Sigmoid colon (tissue), 4 donors: ENCODE measurements at regions not wholly inside any gene's neighbourhood (a gene's known extent, or its start where the extent isn't known, plus 50 kb on each side); places are given as distances from the start of the nearest gene placed in this dataset.

Experiments
- CTCF ChIP-seq, 4 experiments: fragments of 450-650 bp in 3 of 4; fragments of 200-600 bp in 1 of 4; IDR thresholded peaks; one replicate each; pipeline ENCODE4 v1.5.1; 2016 to 2019; ENCODE audit warnings: antibody characterized with exemption in 4 of 4, mild to moderate bottlenecking in 3 of 4, moderate library complexity in 2 of 4
- EP300 ChIP-seq, 4 donors: sonication (generic); formaldehyde crosslinking; IDR thresholded peaks; one replicate each; pipeline ENCODE4 v1.6.1; 2017; ENCODE audit warnings: antibody characterized with exemption in 4 of 4
- POLR2A ChIP-seq, 2 donors: fragments of 450-650 bp; IDR thresholded peaks; one replicate each; pipeline ENCODE4 v1.6.1; 2016; ENCODE audit warnings: antibody characterized with exemption in 2 of 2, mild to moderate bottlenecking in 2 of 2, moderate library complexity in 2 of 2

- no peak for TF ChIP-seq CTCF (IDR thresholded peaks at IDR 0.05)
- TF ChIP-seq EP300 (IDR thresholded peaks at IDR 0.05) = no peak
- no peak for TF ChIP-seq POLR2A (IDR thresholded peaks at IDR 0.05)
Observed at GRCh38 chr17:79392598-79392997, 218.3 kb downstream of the RBFOX3 start.
